Stimulated activated CD8-positive, alpha-beta memory T cell treated with anti-CD3 and anti-CD28 coated beads, Interleukin-15, amount 100 ng/mL, for 1 hour (primary cell): ENCODE measurements at regions not wholly inside any gene's neighbourhood (a gene's known extent, or its start where the extent isn't known, plus 50 kb on each side); places are given as distances from the start of the nearest gene placed in this dataset.
"Not testable (repeated sequence)": the region's sequence is repeated elsewhere in the genome, so short reads cannot be mapped to it uniquely, and the experiment has no call there.

Experiments
- DNase-seq: peaks from one replicate; pipeline ENCODE4 v3.0.0-alpha.2; 2020; ENCODE audit warnings: low read depth

GRCh38 chr13:50229960-50230661, 214.9 kb downstream of the KCNRG start:
- DNase-seq = no peak

DNA sequence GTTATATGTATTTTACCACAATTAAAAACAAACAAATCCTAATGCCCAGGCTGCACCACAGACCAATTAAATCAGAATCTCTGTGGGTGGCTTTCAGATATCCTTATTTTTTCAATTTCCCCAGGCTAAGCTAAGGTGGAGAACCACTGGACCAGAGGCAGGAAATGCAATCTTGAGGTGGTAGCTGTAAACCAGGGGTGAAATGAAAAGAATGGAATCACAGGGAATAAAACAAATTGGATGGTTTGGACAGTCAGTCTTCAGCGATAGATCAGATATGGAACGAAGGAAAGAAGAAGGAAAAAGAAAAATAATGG, 215.4 kb downstream of the KCNRG start:
- no peak for DNase-seq

DNA sequence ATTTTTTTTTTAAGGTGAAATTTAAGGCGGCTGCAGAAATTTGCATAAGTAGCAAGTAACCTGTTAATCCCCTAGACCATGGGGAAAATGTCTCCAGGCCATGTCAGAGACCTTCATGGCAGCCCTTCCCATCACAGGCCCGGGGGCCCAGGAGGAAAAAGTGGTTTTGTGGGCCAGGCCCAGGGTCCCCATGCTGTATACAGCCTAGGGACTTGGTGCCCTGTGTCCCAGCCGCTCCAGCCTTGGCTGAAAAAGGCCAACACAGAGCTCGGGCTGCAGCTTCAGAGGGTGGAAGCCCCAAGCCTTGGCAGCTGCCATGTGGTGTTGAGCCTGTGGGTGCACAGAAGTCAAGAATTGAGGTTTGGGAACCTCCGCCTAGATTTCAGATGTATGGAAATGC, 218.3 kb downstream of the KCNRG start:
- DNase-seq = not testable (repeated sequence)

DNA sequence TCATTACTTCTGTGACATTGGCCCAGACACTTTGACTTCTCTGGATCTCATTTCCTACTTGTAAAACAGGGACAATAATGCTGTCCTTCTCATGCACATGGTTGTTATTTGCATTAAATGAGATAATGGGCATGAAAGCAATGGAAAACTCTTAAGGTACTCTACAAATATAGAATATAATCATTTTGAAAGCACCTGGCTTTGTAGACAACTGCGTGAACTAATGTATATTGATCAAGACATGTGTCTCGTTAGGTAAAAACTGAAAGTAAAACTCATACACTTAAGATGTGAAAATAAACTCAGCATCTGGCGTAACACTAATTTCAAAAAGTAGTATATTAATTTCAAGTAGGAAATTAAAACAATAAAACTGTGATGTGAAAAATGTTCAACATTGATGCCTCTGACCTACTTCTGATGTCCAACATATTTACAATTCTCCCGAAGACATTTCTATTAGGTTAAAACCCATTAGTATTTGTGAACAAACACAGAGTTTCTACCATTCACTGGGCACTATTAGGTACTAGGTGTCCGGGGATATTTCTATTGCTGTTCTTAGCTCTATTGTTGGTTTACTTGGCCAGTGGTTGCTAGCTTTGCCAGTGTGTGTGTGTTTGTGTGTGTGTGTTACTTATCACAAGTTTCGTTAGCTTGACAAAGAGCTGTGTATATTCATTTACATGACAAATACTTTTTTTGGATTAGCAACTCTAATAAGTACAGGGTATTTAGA, 220.5 kb downstream of the KCNRG start:
- DNase-seq = no peak

GRCh38 chr13:50236898-50237318, 221.7 kb downstream of the KCNRG start:
- DNase-seq = no peak

DNA sequence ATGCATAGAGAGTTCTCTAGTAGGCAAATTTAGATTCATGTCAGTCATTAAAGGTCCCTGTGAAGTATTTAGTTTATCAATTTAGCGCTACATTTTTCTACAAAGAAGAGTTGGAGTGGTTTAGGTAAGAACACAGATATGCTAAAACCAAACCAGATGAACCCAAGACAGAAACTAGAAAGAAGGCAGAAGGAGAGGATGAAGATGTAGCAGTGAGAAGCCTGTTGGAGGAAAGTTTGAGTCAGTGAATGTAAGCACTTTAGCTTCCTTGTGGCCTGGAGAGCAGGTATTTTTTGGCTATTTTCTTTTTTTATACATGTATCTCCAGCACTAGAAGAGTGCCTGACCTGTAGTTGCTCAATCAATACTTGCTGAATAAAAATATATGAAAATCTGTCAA, 223.7 kb downstream of the KCNRG start:
- DNase-seq = no peak

DNA sequence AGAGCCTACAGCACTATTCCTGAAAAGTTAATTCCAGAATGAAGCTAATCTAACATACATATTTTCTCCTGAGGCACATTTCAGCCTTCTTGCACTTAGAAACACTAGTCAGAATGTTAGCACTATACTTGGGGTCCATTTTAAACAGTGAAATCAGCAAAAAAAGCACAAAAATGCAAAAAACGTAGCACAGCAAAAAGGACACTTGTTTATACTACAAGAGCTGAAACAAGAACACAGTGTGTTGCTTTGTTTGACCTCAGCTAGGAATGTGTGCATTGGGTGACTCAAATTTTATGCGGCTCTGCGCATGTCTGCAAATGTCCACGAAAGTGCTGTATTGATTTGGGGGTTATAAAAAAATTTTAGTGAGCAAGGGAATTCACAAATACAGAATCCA, 226.2 kb downstream of the KCNRG start:
- no peak for DNase-seq

DNA sequence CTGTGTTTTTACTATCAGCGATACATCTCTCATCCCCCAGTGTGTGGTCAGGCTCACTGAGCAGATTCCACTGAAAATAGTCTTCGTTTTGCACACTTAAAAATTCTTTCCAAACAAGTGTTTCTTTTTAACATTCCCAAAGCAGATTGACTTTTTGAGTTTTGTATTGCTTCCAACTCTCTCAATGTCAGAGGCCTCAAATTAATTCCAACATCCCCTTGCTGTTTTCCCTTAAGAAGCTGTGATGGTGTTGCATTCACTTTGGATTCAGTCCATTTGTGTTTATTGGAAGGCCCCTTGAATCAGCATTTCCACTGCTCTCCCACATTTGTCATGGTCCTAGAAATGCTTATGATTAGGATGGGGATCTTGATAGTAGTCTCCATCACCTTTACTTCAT, 228.7 kb downstream of the KCNRG start:
- no peak for DNase-seq

GRCh38 chr13:50244355-50244712, 229.1 kb downstream of the KCNRG start:
- no peak for DNase-seq

DNA sequence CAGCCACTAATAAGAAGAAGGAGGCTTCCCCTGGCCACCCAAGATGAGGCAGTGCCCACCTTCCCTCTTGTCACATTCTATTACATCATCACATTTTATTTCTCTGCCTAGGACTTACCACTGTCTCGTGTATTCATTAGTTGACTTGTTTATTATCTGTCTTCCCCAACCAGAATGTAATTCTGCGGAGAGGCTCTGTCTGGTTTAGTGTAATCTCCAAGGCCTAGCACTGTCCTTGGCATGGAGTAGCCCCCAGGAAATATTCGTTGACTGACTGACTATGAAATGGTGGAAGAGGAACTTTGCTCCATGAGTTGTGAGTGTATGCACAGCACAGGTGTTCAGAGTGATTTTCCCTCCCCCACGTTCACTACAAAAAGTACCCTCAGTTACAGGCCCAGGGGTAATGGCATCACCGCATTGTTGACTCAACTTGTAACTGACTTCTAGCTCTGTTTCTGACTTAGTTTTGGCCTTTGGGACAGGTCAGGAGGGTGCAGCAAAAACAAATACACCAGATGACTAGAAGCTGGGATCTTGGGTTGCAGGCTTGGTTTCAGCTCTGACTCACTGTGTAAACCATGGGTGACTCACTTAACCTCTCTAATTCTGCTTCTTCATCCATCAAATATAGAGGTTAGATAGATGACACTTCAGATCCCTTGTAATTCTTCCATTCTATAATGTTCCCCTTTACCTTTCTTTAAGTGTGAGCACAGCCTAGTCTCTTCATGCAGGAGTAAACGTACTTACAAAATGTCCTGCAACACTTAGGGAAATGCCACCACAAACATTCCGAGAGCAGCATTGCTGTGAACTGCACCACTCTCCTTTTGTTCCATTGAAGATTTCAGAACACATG, 229.7 kb downstream of the KCNRG start:
- DNase-seq = no peak

- no peak for DNase-seq
These were observed 232.0 kb downstream of the KCNRG start for GRCh38 chr13:50247223-50247622.

GRCh38 chr13:50248516-50249143, 233.4 kb downstream of the KCNRG start:
- no peak for DNase-seq

- DNase-seq = no peak
These were observed 233.9 kb downstream of the KCNRG start for GRCh38 chr13:50249144-50249521.

DNA sequence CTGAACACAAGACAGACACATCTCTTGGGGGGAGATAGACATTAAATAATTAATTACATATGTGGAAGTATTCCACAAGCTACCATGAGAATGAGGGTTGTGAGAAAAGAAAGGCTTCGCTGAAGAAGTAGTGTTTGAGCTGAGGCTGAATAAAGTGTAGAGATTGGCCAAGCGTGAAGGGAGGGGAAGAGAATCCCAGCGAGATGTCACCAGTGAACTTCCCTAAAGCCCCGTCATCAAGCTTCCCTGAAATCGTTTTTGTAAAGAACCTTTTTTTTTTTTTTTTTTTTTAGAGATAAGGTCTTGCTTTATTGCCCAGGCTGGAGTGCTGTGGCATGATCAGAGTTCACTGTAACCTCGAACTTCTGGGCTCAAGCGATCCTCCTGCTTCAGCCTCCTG, 235.2 kb downstream of the KCNRG start:
- no peak for DNase-seq

GRCh38 chr13:50255639-50256038, 240.4 kb downstream of the KCNRG start:
- DNase-seq = no peak

DNA sequence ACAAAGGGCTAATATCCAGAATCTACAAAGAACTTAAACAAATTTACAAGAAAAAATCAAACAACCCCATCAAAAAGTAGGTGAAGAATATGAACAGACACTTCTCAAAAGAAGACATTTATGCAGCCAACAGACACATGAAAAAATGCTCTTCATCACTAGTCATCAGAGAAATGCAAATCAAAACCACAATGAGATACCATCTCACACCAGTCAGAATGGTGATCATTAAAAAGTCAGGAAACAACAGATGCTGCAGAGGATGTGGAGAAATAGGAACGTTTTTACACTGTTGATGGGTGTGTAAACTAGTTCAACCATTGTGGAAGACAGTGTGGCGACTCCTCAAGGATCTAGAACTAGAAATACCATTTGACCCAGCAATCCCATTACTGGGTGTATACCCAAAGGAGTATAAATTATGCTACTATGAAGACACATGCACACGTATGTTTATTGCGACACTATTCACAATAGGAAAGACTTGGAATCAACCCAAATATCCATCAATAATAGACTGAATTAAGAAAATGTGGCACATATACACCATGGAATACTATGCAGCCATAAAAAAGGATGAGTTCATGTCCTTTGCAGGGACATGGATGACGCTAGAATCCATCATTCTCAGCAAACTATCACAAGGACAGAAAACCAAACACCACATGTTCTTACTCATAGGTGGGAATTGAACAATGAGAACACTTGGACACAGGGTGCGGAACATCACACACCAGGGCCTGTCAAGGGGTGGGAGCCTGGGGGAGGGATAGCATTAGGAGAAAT, 241.5 kb downstream of the KCNRG start:
- DNase-seq = not testable (repeated sequence)

- DNase-seq = no peak
These were observed 242.4 kb downstream of the KCNRG start for GRCh38 chr13:50257646-50258045.

GRCh38 chr13:50261130-50261901, 246.1 kb downstream of the KCNRG start:
- DNase-seq = no peak

DNA sequence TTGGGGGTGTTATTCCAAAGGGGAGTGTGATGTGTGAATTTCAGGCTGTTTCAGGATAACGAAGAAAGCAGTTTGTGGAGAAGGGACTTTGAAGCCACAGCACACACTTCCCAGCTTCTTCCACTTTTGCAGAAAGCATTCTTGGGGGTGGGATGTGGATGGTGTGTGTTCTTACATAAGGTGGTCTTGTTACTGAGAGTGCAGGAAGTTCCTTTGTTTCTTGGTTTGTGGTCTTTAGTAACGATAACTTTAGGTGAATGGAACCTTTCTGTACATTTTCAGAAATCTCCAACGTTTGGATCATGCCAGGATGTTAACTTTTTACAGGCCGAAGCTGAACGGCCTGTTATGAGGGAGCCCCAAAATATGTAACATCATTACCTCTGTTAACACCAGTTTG, 251.8 kb downstream of the KCNRG start:
- no peak for DNase-seq

DNA sequence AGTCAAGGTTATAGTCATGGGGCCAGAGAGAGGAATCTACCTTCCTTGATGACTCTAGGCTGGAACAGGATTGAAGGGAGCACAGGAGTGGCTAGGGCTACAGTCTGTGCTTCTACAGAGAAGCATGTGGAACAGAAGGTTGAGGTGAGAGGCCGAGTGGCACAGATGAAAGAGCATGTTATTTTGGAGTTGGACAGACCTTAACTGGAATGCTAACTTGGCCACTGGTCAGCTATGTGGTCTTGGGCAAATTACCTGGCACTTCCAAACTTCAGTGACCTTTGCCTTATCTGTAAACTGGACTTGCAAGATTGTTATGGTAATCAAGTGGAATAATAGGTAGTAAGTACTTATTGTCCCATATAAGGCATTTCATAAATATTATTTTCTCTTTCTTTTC, 252.7 kb downstream of the KCNRG start:
- no peak for DNase-seq

DNA sequence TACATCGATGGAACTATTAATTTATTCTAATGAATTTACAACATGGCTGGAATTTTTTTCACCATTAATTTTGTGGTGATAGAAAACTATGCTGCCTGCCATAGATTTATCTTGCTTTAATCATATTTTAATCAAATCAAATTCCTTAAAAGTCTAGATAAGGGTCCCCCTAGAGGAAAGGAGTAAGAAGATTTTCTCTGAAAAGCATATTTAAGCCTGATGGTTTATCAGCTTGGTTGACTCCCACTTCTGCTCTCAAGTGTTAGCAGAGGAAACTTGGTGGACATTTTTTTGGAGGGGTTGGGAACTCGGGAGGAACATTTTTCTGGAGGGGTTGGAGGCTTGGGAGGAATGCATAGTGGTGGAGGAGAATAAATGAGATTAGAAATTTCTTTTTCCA, 253.3 kb downstream of the KCNRG start:
- no peak for DNase-seq
